CD14-positive monocyte (primary cell): ENCODE measurements at regions not wholly inside any gene's neighbourhood (a gene's known extent, or its start where the extent isn't known, plus 50 kb on each side); places are given as distances from the start of the nearest gene placed in this dataset.

ENCODE experiments used
- DNase-seq, 3 donors: peaks; one replicate each; pipeline ENCODE4 v3.0.0-alpha.2; 2011 to 2022
- H2AFZ ChIP-seq: 2 replicates; pipeline ENCODE4 v1.6.0; 2012; ENCODE audit warnings: mild to moderate bottlenecking, low read depth, low read length, inconsistent platforms; ENCODE audit not compliant: insufficient read depth, poor library complexity, severe bottlenecking
- H3K27ac ChIP-seq, 2 donors: 1 replicate in 1 of 2; 2 replicates in 1 of 2; pipeline ENCODE4 v1.5.1; 2012 to 2013; ENCODE audit warnings: low read length in 2 of 2, control low read depth in 1 of 2, inconsistent platforms in 1 of 2, low read depth in 1 of 2, mild to moderate bottlenecking in 1 of 2
- H3K27me3 ChIP-seq, 2 donors: one replicate each; pipeline versions ENCODE4 v1.6.0 to v1.6.1; 2011 to 2013; ENCODE audit warnings: low read length in 2 of 2; ENCODE audit not compliant: control insufficient read depth in 2 of 2, insufficient read depth in 2 of 2
- H3K36me3 ChIP-seq, 2 donors: replicated peaks in 1 of 2; 1 replicate in 1 of 2; 2 replicates in 1 of 2; pipeline versions ENCODE4 v1.5.1 to v1.6.1; 2012 to 2013; ENCODE audit warnings: low read length in 2 of 2, control low read depth in 1 of 2, inconsistent platforms in 1 of 2, mild to moderate bottlenecking in 1 of 2; ENCODE audit not compliant: insufficient read depth in 2 of 2, control insufficient read depth in 1 of 2
- H3K4me1 ChIP-seq, 2 donors: 1 replicate in 1 of 2; 2 replicates in 1 of 2; pipeline versions ENCODE4 v1.5.1 to v1.6.1; 2012 to 2013; ENCODE audit warnings: low read length in 2 of 2, control low read depth in 1 of 2, inconsistent platforms in 1 of 2, mild to moderate bottlenecking in 1 of 2, moderate library complexity in 1 of 2; ENCODE audit not compliant: insufficient read depth in 2 of 2, control insufficient read depth in 1 of 2
- H3K4me2 ChIP-seq: replicated peaks from 2 replicates; pipeline ENCODE3; 2012; ENCODE audit warnings: low read length, moderate library complexity, mild to moderate bottlenecking; ENCODE audit not compliant: poor library complexity, severe bottlenecking; ENCODE audit errors: extremely low read depth
- H3K4me3 ChIP-seq, 3 experiments: fragments of 200-600 bp in 1 of 3; sonication (generic) in 1 of 3; replicated peaks in 1 of 3; 1 replicate in 2 of 3; 2 replicates in 1 of 3; pipeline ENCODE4 v1.5.1; 2011 to 2013; ENCODE audit warnings: low read length in 3 of 3, mild to moderate bottlenecking in 3 of 3, control low read depth in 2 of 3, low read depth in 2 of 3, inconsistent platforms in 1 of 3, moderate library complexity in 1 of 3
- H3K79me2 ChIP-seq: 2 replicates; pipeline ENCODE4 v1.6.0; 2012; ENCODE audit warnings: mild to moderate bottlenecking, control low read depth, inconsistent platforms, low read length, moderate library complexity; ENCODE audit not compliant: insufficient read depth
- H3K9ac ChIP-seq: 2 replicates; pipeline ENCODE4 v1.6.0; 2017; ENCODE audit warnings: low read length, mild to moderate bottlenecking; ENCODE audit not compliant: insufficient read depth, poor library complexity, severe bottlenecking
- H3K9me3 ChIP-seq, 2 donors: replicated peaks in 1 of 2; 1 replicate in 1 of 2; 2 replicates in 1 of 2; pipeline versions ENCODE4 v1.5.1 to v1.6.1; 2012 to 2013; ENCODE audit warnings: low read length in 2 of 2, control low read depth in 1 of 2; ENCODE audit not compliant: control insufficient read depth in 1 of 2, insufficient read depth in 1 of 2
- H4K20me1 ChIP-seq: 2 replicates; pipeline ENCODE4 v1.6.0; 2012; ENCODE audit warnings: mild to moderate bottlenecking, low read length, control low read depth, moderate library complexity; ENCODE audit not compliant: insufficient read depth
- H3K27ac Mint-ChIP-seq, 7 donors: one replicate each; pipeline ENCODE4 v1.8.0; 2020; ENCODE audit warnings: mild to moderate bottlenecking in 7 of 7, mixed read lengths in 7 of 7, moderate library complexity in 6 of 7, inconsistent platforms in 2 of 7
- H3K27me3 Mint-ChIP-seq, 3 donors: one replicate each; pipeline ENCODE4 v1.8.0; 2021 to 2022; ENCODE audit warnings: low read depth in 3 of 3, mild to moderate bottlenecking in 3 of 3, mixed read lengths in 3 of 3, moderate library complexity in 3 of 3, inconsistent platforms in 1 of 3
- H3K36me3 Mint-ChIP-seq, 2 donors: one replicate each; pipeline ENCODE4 v1.8.0; 2020; ENCODE audit warnings: mixed read lengths in 2 of 2, inconsistent platforms in 1 of 2, mild to moderate bottlenecking in 1 of 2
- H3K4me1 Mint-ChIP-seq: one replicate; pipeline ENCODE4 v1.8.0; 2020; ENCODE audit warnings: mild to moderate bottlenecking, mixed read lengths
- H3K4me3 Mint-ChIP-seq, 2 donors: one replicate each; pipeline ENCODE4 v1.8.0; 2020; ENCODE audit warnings: mild to moderate bottlenecking in 2 of 2, mixed read lengths in 2 of 2, moderate library complexity in 1 of 2
- H3K9me3 Mint-ChIP-seq, 7 donors: one replicate each; pipeline ENCODE4 v1.8.0; 2020 to 2022; ENCODE audit warnings: mixed read lengths in 7 of 7, mild to moderate bottlenecking in 6 of 7, moderate library complexity in 6 of 7, inconsistent platforms in 2 of 7
- WGBS: methylation state at CpG from one replicate; pipeline ENCODE4 v1.1.5; 2013; ENCODE audit warnings: missing lambda C conversion rate; ENCODE audit not compliant: insufficient coverage; 5-methylcytosine and 5-hydroxymethylcytosine counted together
- intact Hi-C, 2 donors: fragments of 100-400 bp; cut with micrococcal nuclease; formaldehyde crosslinking; loops; one replicate each; pipeline versions ENCODE4 v1.15.0 to v1.15.1; 2023
- TF ChIP-seq, protein P1 (sequence below): fragments of 200-600 bp; IDR thresholded peaks from one replicate; pipeline ENCODE4 v1.8.0; 2022; ENCODE audit warnings: antibody characterized with exemption, mild to moderate bottlenecking

DNA sequence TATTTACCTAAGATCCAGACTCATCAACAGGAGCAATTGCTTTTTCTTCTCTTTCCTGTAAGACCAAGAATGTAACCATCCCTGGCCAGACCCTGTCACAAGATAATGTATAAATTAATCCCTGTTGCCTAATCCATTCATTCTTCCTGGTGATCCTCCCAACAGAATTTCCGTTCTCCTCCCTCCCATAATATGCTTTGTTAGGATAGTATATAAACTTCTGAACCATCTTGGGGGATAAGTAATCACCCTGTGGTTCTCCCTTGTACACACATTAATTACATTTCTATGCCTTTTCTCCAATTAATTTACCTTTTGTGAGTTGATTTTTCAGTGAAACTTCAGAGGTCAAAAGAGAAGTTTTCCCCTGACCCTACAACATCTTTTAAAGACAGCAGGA lies 76.2 kb upstream of the RASSF8 start:
- no peaks in the 10 kb centered on the region for H3K36me3 Mint-ChIP-seq
- Histone ChIP-seq H3K79me2 (no peaks in the 10 kb centered on the region), H3K4me1 (no peaks in the 10 kb centered on the region), H3K4me2 (no peak overlapping the region), H3K36me3 (no peaks in the 10 kb centered on the region), H3K9me3 (no peaks in the 10 kb centered on the region), H3K27me3 (no peaks in the 10 kb centered on the region), H2AFZ (no peak overlapping the region), H3K4me3 (no peak overlapping the region), H3K9ac (no peak overlapping the region), H3K27ac (no peak overlapping the region), H4K20me1 (no peaks in the 10 kb centered on the region)
- H3K9me3 Mint-ChIP-seq, result peaks cover 2 to 8% (median 4%) of the 10 kb centered on the region in 7 donors
- no peak overlapping the region for H3K27ac Mint-ChIP-seq
- TF ChIP-seq, protein P1, sequence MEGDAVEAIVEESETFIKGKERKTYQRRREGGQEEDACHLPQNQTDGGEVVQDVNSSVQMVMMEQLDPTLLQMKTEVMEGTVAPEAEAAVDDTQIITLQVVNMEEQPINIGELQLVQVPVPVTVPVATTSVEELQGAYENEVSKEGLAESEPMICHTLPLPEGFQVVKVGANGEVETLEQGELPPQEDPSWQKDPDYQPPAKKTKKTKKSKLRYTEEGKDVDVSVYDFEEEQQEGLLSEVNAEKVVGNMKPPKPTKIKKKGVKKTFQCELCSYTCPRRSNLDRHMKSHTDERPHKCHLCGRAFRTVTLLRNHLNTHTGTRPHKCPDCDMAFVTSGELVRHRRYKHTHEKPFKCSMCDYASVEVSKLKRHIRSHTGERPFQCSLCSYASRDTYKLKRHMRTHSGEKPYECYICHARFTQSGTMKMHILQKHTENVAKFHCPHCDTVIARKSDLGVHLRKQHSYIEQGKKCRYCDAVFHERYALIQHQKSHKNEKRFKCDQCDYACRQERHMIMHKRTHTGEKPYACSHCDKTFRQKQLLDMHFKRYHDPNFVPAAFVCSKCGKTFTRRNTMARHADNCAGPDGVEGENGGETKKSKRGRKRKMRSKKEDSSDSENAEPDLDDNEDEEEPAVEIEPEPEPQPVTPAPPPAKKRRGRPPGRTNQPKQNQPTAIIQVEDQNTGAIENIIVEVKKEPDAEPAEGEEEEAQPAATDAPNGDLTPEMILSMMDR, result no peak
- WGBS, result no CpG with 5 or more reads among the region's 1 CpG
- peaks cover 0 to 4% (median 2%) of the 10 kb centered on the region in 3 donors for H3K27me3 Mint-ChIP-seq
- no peak overlapping the region for H3K4me3 Mint-ChIP-seq
- no peaks in the 10 kb centered on the region for H3K4me1 Mint-ChIP-seq
- intact Hi-C loops, result no loop called here
- DNase-seq, result no peak

DNA sequence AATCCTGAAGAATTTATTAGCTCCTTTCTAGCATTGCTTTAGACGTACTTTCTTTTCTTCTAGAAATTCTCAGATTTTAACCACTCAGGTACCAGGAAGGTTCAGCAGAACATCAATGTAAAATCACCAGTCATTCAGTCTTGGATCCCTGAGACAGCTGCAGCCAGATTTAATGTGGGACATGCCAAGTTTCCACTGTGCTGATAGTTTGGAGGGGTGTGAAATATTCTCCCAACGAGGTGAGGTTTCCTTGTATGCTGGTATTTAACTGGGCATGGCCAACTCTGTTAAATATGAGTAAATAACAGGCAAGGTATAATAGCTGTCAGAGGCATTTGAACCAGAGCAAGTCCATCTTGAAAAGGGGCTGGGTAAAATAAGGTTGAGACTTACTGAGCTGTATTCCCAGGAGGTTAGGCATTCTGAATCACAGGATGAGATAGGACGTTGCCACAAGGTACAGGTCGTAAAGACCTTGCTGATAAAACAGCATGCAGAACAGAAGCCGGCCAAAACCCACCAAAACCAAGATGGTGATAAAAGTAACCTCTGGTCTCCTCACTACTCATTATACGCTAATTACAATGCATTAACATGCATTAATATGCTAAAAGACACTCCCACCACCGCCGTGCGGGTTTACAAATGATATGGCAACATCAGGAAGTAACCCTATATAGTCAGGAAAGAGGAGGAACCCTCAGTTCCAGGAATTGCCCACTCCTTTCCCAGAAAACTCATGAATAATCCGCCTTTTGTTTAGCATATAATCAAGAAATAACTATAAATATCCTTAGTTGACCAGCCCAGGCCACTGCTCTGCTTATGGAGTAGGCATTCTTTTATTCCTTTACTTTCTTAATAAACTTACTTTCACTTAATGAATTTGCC lies 75.2 kb upstream of the RASSF8 start:
- TF ChIP-seq, protein P1, result no peak
- Histone ChIP-seq H3K9ac (no peak overlapping the region), H2AFZ (no peak overlapping the region), H3K4me2 (no peak overlapping the region), H3K27ac (no peak overlapping the region), H3K9me3 (no peaks in the 10 kb centered on the region), H3K27me3 (no peaks in the 10 kb centered on the region), H3K79me2 (no peaks in the 10 kb centered on the region), H3K4me3 (no peak overlapping the region), H4K20me1 (no peaks in the 10 kb centered on the region), H3K4me1 (no peaks in the 10 kb centered on the region), H3K36me3 (no peaks in the 10 kb centered on the region)
- no peaks in the 10 kb centered on the region for H3K36me3 Mint-ChIP-seq
- no peak overlapping the region for H3K4me3 Mint-ChIP-seq
- H3K27me3 Mint-ChIP-seq, result peaks cover 0 to 4% (median 2%) of the 10 kb centered on the region in 3 donors
- H3K4me1 Mint-ChIP-seq, result no peaks in the 10 kb centered on the region
- peaks cover 2 to 8% (median 4%) of the 10 kb centered on the region in 7 donors for H3K9me3 Mint-ChIP-seq
- intact Hi-C loops, result no loop called here
- 82% methylated on average over 4 of the region's 10 CpGs for WGBS
- H3K27ac Mint-ChIP-seq, result no peak overlapping the region
- DNase-seq, result no peak
